Endothelial cell of umbilical vein (primary cell): ENCODE measurements at regions not wholly inside any gene's neighbourhood (a gene's known extent, or its start where the extent isn't known, plus 50 kb on each side); places are given as distances from the start of the nearest gene placed in this dataset.

Source experiments
- BruUV-seq: library from RNA; stranded (reverse); fragments of 400-500 nt; replicated peaks from 2 replicates; lab custom pipeline; 2021; lab: Mats Ljungman, UMichigan
- CTCF ChIA-PET: fragments of 300-600, 350-600 bp; sonication (Branson Sonifier 250); formaldehyde crosslinking; loops from one replicate; lab custom pipeline; 2021; ENCODE audit warnings: antibody characterized with exemption, inconsistent platforms; lab: Charles Lee
- POLR2A ChIA-PET: fragments of 300-600, 350-600 bp; sonication (Branson Sonifier 250); formaldehyde crosslinking; loops from one replicate; lab custom pipeline; 2021; ENCODE audit warnings: antibody characterized with exemption, inconsistent platforms; lab: Charles Lee
- DNase-seq: peaks from one replicate; pipeline ENCODE4 v3.0.0-alpha.2; 2011; ENCODE audit warnings: low read depth, low spot score
- FAIRE-seq: peaks from 2 replicates; lab custom pipeline; 2011; peaks lifted over from hg19 to GRCh38; lab: Jason Lieb, UNC
- H2AFZ ChIP-seq: 2 replicates; pipeline ENCODE4 v1.6.0; 2012; ENCODE audit warnings: low read depth, low read length, control low read depth, inconsistent platforms
- H3K27ac ChIP-seq: 2 replicates; pipeline ENCODE4 v1.5.1; 2011; ENCODE audit warnings: low read depth, mild to moderate bottlenecking, control low read depth, low read length, moderate library complexity; ENCODE audit not compliant: insufficient read depth
- H3K27me3 ChIP-seq, 2 experiments: 2 replicates each; pipeline versions ENCODE4 v1.6.0 to v1.6.1; 2011; ENCODE audit warnings: low read length in 2 of 2, mixed read lengths in 1 of 2; ENCODE audit not compliant: control insufficient read depth in 2 of 2, insufficient read depth in 2 of 2
- H3K36me3 ChIP-seq, 2 experiments: 2 replicates in 1 of 2; 3 replicates in 1 of 2; pipeline ENCODE4 v1.5.1; 2011; ENCODE audit warnings: low read length in 2 of 2, mild to moderate bottlenecking in 1 of 2, moderate library complexity in 1 of 2; ENCODE audit not compliant: control insufficient read depth in 2 of 2, insufficient read depth in 2 of 2; ENCODE audit errors: extremely low read depth in 1 of 2
- H3K4me1 ChIP-seq: 3 replicates; pipeline ENCODE4 v1.5.1; 2011; ENCODE audit warnings: mild to moderate bottlenecking, low read length; ENCODE audit not compliant: control insufficient read depth, insufficient read depth; ENCODE audit errors: extremely low read depth
- H3K4me2 ChIP-seq: 2 replicates; pipeline ENCODE4 v1.6.1; 2011; ENCODE audit warnings: low read length, control low read depth, mixed read lengths; ENCODE audit not compliant: insufficient read depth
- H3K4me3 ChIP-seq, 3 experiments: fragments of 200-600 bp in 1 of 3; sonication (generic), shearing (Covaris generic) in 1 of 3; replicated peaks in 1 of 3; 2 replicates each; pipeline ENCODE4 v1.5.1; 2011 to 2016; ENCODE audit warnings: control low read depth in 3 of 3, low read length in 3 of 3, mild to moderate bottlenecking in 2 of 3, inconsistent platforms in 1 of 3, low read depth in 1 of 3, moderate library complexity in 1 of 3; ENCODE audit not compliant: insufficient read depth in 1 of 3
- H3K79me2 ChIP-seq: 2 replicates; pipeline ENCODE4 v1.6.0; 2012; ENCODE audit warnings: low read length, inconsistent platforms; ENCODE audit not compliant: control insufficient read depth, insufficient read depth
- H3K9ac ChIP-seq: replicated peaks from 2 replicates; pipeline ENCODE3; 2011; ENCODE audit warnings: low read length, control low read depth; ENCODE audit not compliant: insufficient read depth; ENCODE audit errors: extremely low read depth
- H3K9me1 ChIP-seq: replicated peaks from 3 replicates; pipeline ENCODE4 v1.6.0; 2011; ENCODE audit warnings: mild to moderate bottlenecking, low read length; ENCODE audit not compliant: control insufficient read depth, insufficient read depth; ENCODE audit errors: extremely low read depth
- H3K9me3 ChIP-seq: replicated peaks from 2 replicates; pipeline ENCODE4 v1.5.1; 2012; ENCODE audit warnings: low read length, inconsistent platforms; ENCODE audit not compliant: control insufficient read depth, insufficient read depth
- H4K20me1 ChIP-seq: replicated peaks from 2 replicates; pipeline ENCODE3; 2011; ENCODE audit warnings: mild to moderate bottlenecking, low read length; ENCODE audit not compliant: control insufficient read depth, insufficient read depth; ENCODE audit errors: extremely low read depth
- CTCF ChIP-seq, 2 donors: IDR thresholded peaks; 1 replicate in 1 of 2; 2 replicates in 1 of 2; pipeline ENCODE4 v1.5.1; 2011; ENCODE audit warnings: low read length in 2 of 2, mild to moderate bottlenecking in 2 of 2, moderate library complexity in 2 of 2, control low read depth in 1 of 2, inconsistent platforms in 1 of 2, low read depth in 1 of 2; ENCODE audit not compliant: insufficient read depth in 1 of 2; ENCODE audit errors: extremely low read depth in 1 of 2
- EZH2 ChIP-seq: IDR thresholded peaks from 2 replicates; pipeline ENCODE4 v1.6.1; 2012; ENCODE audit warnings: borderline replicate concordance, low read depth, mild to moderate bottlenecking, moderate library complexity, low read length, inconsistent platforms; ENCODE audit not compliant: severe bottlenecking
- FOS ChIP-seq: IDR thresholded peaks from 2 replicates; pipeline ENCODE4 v1.6.1; 2011; ENCODE audit warnings: mild to moderate bottlenecking, low read length, moderate library complexity, borderline replicate concordance; ENCODE audit not compliant: insufficient read depth
- GATA2 ChIP-seq: IDR thresholded peaks from 2 replicates; pipeline ENCODE4 v1.7.0; 2011; ENCODE audit warnings: low read depth, mild to moderate bottlenecking, moderate library complexity, mixed read lengths, low read length; ENCODE audit not compliant: insufficient read length, insufficient read depth
- JUN ChIP-seq: IDR thresholded peaks from 2 replicates; pipeline ENCODE4 v1.6.1; 2011; ENCODE audit warnings: borderline replicate concordance, low read depth; ENCODE audit not compliant: insufficient read length, insufficient read depth
- MYC ChIP-seq: IDR thresholded peaks from one replicate; pipeline ENCODE4 v1.6.1; 2011; ENCODE audit warnings: mild to moderate bottlenecking, low read depth, low read length
- POLR2AphosphoS5 ChIP-seq: IDR thresholded peaks from 2 replicates; pipeline ENCODE4 v1.6.1; 2012; ENCODE audit warnings: low read depth, mild to moderate bottlenecking, control low read depth, low read length, moderate library complexity; ENCODE audit not compliant: insufficient read depth
- dilution Hi-C: fragments of 300-500 bp; cut with MboI; formaldehyde crosslinking; loops from one replicate; pipeline ENCODE4 v1.15.0; 2019; ENCODE audit warnings: low sequenced_read_pairs; ENCODE audit not compliant: extremely low pct_ligation_motif_present
- intact Hi-C: fragments of 100-400 bp; cut with micrococcal nuclease; formaldehyde crosslinking; loops from one replicate; pipeline ENCODE4 v1.10.0; 2022
- TF ChIP-seq, protein P1 (sequence below): IDR thresholded peaks from 2 replicates; pipeline ENCODE4 v1.6.1; 2011; ENCODE audit not compliant: insufficient read depth, insufficient read length

DNA sequence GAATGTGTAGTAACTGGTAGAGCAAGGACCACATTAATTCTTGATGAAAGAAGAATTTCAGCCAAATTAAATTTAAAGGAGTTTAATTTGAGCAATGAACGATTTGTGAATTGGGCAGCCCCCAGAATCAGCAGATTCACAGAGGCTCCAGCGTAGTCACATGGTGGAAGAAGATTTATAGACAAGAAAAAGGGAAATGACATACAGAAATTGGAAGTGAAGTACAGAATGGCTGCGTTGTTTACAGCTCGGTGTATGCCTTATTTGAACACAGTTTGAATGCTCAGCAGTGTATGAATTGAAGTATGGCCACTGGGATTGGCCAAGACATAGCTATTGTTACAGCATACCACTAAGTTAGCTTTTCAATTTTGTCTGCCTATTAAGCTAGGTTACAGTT lies 173.6 kb upstream of the ARG1 start:
- Histone ChIP-seq H3K9me1 (no peaks in the 10 kb centered on the region), H3K4me3 (no peak overlapping the region), H3K36me3 (no peaks in the 10 kb centered on the region), H3K4me2 (no peak overlapping the region), H3K79me2 (no peaks in the 10 kb centered on the region), H2AFZ (no peak overlapping the region), H4K20me1 (no peaks in the 10 kb centered on the region), H3K9me3 (no peaks in the 10 kb centered on the region), H3K27me3 (peaks cover 2 to 3% of the 10 kb centered on the region in 2 experiments), H3K9ac (no peak overlapping the region), H3K4me1 (no peaks in the 10 kb centered on the region), H3K27ac (no peak overlapping the region)
- FAIRE-seq (no peak), DNase-seq (no peak)
- BruUV-seq, result no TSS peak
- ChIA-PET CTCF (no interaction called here), POLR2A (no interaction called here)
- intact Hi-C loops, result no loop called here
- TF ChIP-seq GATA2 (no peak), POLR2AphosphoS5 (no peak), MYC (no peak), JUN (no peak), EZH2 (no peak), FOS (no peak), CTCF (IDR thresholded peaks at IDR 0.05; ENCODE audit: extremely low read depth in 1 of 2, insufficient read depth in 1 of 2, low read depth in 1 of 2, low read length in 2 of 2) (no peak)
- TF ChIP-seq, protein P1, sequence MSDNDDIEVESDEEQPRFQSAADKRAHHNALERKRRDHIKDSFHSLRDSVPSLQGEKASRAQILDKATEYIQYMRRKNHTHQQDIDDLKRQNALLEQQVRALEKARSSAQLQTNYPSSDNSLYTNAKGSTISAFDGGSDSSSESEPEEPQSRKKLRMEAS, result no peak
- dilution Hi-C loops, result no loop called here
